H1 (cell line): ENCODE measurements at regions not wholly inside any gene's neighbourhood (a gene's known extent, or its start where the extent isn't known, plus 50 kb on each side); places are given as distances from the start of the nearest gene placed in this dataset.

Experiments
- CTCF ChIA-PET: fragments of 300-600 bp; sonication (Branson Sonifier 250); formaldehyde crosslinking; loops from one replicate; lab custom pipeline; 2021; ENCODE audit not compliant: partially characterized antibody; lab: Charles Lee
- POLR2A ChIA-PET: fragments of 300-600 bp; sonication (Branson Sonifier 250); formaldehyde crosslinking; loops from one replicate; lab custom pipeline; 2021; ENCODE audit warnings: inconsistent platforms; ENCODE audit not compliant: partially characterized antibody; lab: Charles Lee
- DNase-seq, 2 experiments: peaks; one replicate each; pipeline versions ENCODE4 v3.0.0 to v3.0.0-alpha.2; 2010 to 2022; ENCODE audit warnings: low spot score in 2 of 2, low read depth in 1 of 2, mixed read lengths in 1 of 2
- FAIRE-seq: peaks from 2 replicates; lab custom pipeline; 2011; peaks lifted over from hg19 to GRCh38; lab: Jason Lieb, UNC
- H2AFZ ChIP-seq: 2 replicates; pipeline ENCODE4 v1.8.1; 2012; ENCODE audit warnings: low read length, inconsistent platforms
- H2AK5ac ChIP-seq: 2 replicates; pipeline ENCODE4 v1.6.1; 2013; ENCODE audit warnings: low read depth, low read length
- H2BK120ac ChIP-seq: replicated peaks from 2 replicates; pipeline ENCODE3; 2013; ENCODE audit warnings: low read depth, low read length, inconsistent platforms
- H2BK12ac ChIP-seq: 2 replicates; pipeline ENCODE4 v1.6.1; 2013; ENCODE audit warnings: low read depth, low read length
- H2BK15ac ChIP-seq: 2 replicates; pipeline ENCODE4 v1.6.1; 2013; ENCODE audit warnings: low read length
- H2BK20ac ChIP-seq: 2 replicates; pipeline ENCODE4 v1.6.1; 2013; ENCODE audit warnings: low read length
- H2BK5ac ChIP-seq: 2 replicates; pipeline ENCODE4 v1.6.1; 2013; ENCODE audit warnings: low read depth, low read length
- H3K14ac ChIP-seq: 2 replicates; pipeline ENCODE4 v1.6.1; 2013; ENCODE audit warnings: inconsistent platforms; ENCODE audit not compliant: insufficient read length
- H3K18ac ChIP-seq: 2 replicates; pipeline ENCODE4 v1.6.1; 2013; ENCODE audit warnings: low read length; ENCODE audit errors: extremely low read depth
- H3K23ac ChIP-seq: 2 replicates; pipeline ENCODE4 v1.6.1; 2013; ENCODE audit warnings: inconsistent platforms; ENCODE audit not compliant: insufficient read length
- H3K23me2 ChIP-seq: 2 replicates; pipeline ENCODE4 v1.6.1; 2013; ENCODE audit warnings: low read depth, low read length
- H3K27ac ChIP-seq: 2 replicates; pipeline ENCODE4 v1.6.1; 2011; ENCODE audit warnings: low read depth, low read length, inconsistent platforms
- H3K27me3 ChIP-seq, 4 experiments: replicated peaks in 1 of 4; 1 replicate in 1 of 4; 2 replicates in 3 of 4; pipeline versions ENCODE4 v1.6.1 to v1.8.1; 2011 to 2013; ENCODE audit warnings: low read length in 3 of 4, mild to moderate bottlenecking in 3 of 4, inconsistent platforms in 2 of 4, mixed read lengths in 2 of 4, moderate library complexity in 1 of 4; ENCODE audit not compliant: control insufficient read depth in 3 of 4, insufficient read depth in 3 of 4; ENCODE audit errors: extremely low read depth in 1 of 4
- H3K36me3 ChIP-seq, 4 experiments: 2 replicates each; pipeline versions ENCODE4 v1.6.1 to v1.8.1; 2011 to 2013; ENCODE audit warnings: mild to moderate bottlenecking in 4 of 4, low read length in 3 of 4, moderate library complexity in 2 of 4, control low read depth in 1 of 4, inconsistent platforms in 1 of 4; ENCODE audit not compliant: insufficient read depth in 4 of 4, control insufficient read depth in 2 of 4
- H3K4ac ChIP-seq: replicated peaks from 2 replicates; pipeline ENCODE3; 2013; ENCODE audit warnings: low read length, low read depth, mixed read lengths, inconsistent platforms; ENCODE audit not compliant: insufficient read length
- H3K4me1 ChIP-seq, 4 experiments: replicated peaks in 1 of 4; 1 replicate in 1 of 4; 2 replicates in 3 of 4; pipeline versions ENCODE4 v1.6.1 to v1.8.1; 2011 to 2013; ENCODE audit warnings: low read length in 3 of 4, inconsistent platforms in 2 of 4, mixed read lengths in 1 of 4; ENCODE audit not compliant: insufficient read depth in 4 of 4, control insufficient read depth in 3 of 4
- H3K4me2 ChIP-seq, 2 experiments: 2 replicates each; pipeline versions ENCODE4 v1.6.1 to v1.8.1; 2011 to 2013; ENCODE audit warnings: low read depth in 2 of 2, low read length in 2 of 2, control low read depth in 1 of 2, inconsistent platforms in 1 of 2, mild to moderate bottlenecking in 1 of 2; ENCODE audit not compliant: insufficient read depth in 1 of 2
- H3K4me3 ChIP-seq, 4 experiments: fragments of 200-600, 300-600 bp in 1 of 4; sonication (generic), shearing (Covaris generic), sonication (Bioruptor Twin) in 1 of 4; 2 replicates each; pipeline versions ENCODE4 v1.5.1 to v1.8.1; 2011 to 2016; ENCODE audit warnings: low read length in 4 of 4, low read depth in 3 of 4, control low read depth in 2 of 4, inconsistent platforms in 2 of 4, mild to moderate bottlenecking in 2 of 4, mixed read lengths in 1 of 4, moderate library complexity in 1 of 4; ENCODE audit not compliant: insufficient read depth in 2 of 4; ENCODE audit errors: extremely low read depth in 1 of 4
- H3K56ac ChIP-seq: replicated peaks from 2 replicates; pipeline ENCODE3; 2013; ENCODE audit warnings: low read depth, mild to moderate bottlenecking, mixed read lengths, low read length, inconsistent platforms; ENCODE audit not compliant: insufficient read length
- H3K79me1 ChIP-seq: 2 replicates; pipeline ENCODE4 v1.6.1; 2013; ENCODE audit warnings: low read depth, low read length, control low read depth
- H3K79me2 ChIP-seq, 2 experiments: 2 replicates each; pipeline versions ENCODE4 v1.6.1 to v1.8.1; 2012 to 2013; ENCODE audit warnings: low read length in 2 of 2, mild to moderate bottlenecking in 2 of 2, inconsistent platforms in 1 of 2; ENCODE audit not compliant: insufficient read depth in 2 of 2, control insufficient read depth in 1 of 2
- H3K9ac ChIP-seq, 4 experiments: replicated peaks in 1 of 4; 1 replicate in 1 of 4; 2 replicates in 3 of 4; pipeline versions ENCODE4 v1.6.1 to v1.8.1; 2011 to 2013; ENCODE audit warnings: low read depth in 3 of 4, low read length in 3 of 4, control low read depth in 2 of 4, mild to moderate bottlenecking in 2 of 4, moderate library complexity in 2 of 4, inconsistent platforms in 1 of 4; ENCODE audit errors: extremely low read depth in 1 of 4
- H3K9me3 ChIP-seq, 2 experiments: 2 replicates each; pipeline versions ENCODE4 v1.6.1 to v1.8.1; 2012 to 2013; ENCODE audit warnings: mild to moderate bottlenecking in 2 of 2, moderate library complexity in 2 of 2, control low read depth in 1 of 2, inconsistent platforms in 1 of 2, low read depth in 1 of 2, low read length in 1 of 2, mixed read lengths in 1 of 2; ENCODE audit not compliant: insufficient read depth in 2 of 2
- H4K20me1 ChIP-seq, 2 experiments: replicated peaks in 1 of 2; 2 replicates each; pipeline versions ENCODE3 to v1.8.1; 2011 to 2013; ENCODE audit warnings: inconsistent platforms in 2 of 2, low read length in 2 of 2, mild to moderate bottlenecking in 1 of 2; ENCODE audit not compliant: insufficient read depth in 2 of 2, control insufficient read depth in 1 of 2
- H4K5ac ChIP-seq: 2 replicates; pipeline ENCODE4 v1.6.1; 2013; ENCODE audit warnings: low read length, low read depth, mixed read lengths, inconsistent platforms; ENCODE audit not compliant: insufficient read length
- H4K8ac ChIP-seq: 2 replicates; pipeline ENCODE4 v1.8.0; 2013; ENCODE audit warnings: mild to moderate bottlenecking, moderate library complexity, low read length, inconsistent platforms; ENCODE audit not compliant: insufficient read depth; ENCODE audit errors: extremely low read depth
- H4K91ac ChIP-seq: replicated peaks from 2 replicates; pipeline ENCODE3; 2013; ENCODE audit warnings: low read length, mixed read lengths, inconsistent platforms; ENCODE audit not compliant: insufficient read length
- ASH2L ChIP-seq: fragments of 200-600, 300-600 bp; sonication (generic); IDR thresholded peaks from one replicate; pipeline ENCODE4 v1.7.1; 2017; ENCODE audit warnings: low read length
- BCL11A ChIP-seq, 2 experiments: IDR thresholded peaks; one replicate each; pipeline ENCODE4 v1.6.1; 2011; ENCODE audit warnings: low read depth in 2 of 2, low read length in 2 of 2, mild to moderate bottlenecking in 2 of 2
- CREB1 ChIP-seq: IDR thresholded peaks from 2 replicates; pipeline ENCODE4 v1.6.1; 2012; ENCODE audit warnings: inconsistent platforms
- EZH2 ChIP-seq: fragments of 200-600 bp; sonication (generic); IDR thresholded peaks from 2 replicates; pipeline ENCODE4 v1.7.1; 2012; ENCODE audit warnings: low read depth, mild to moderate bottlenecking, moderate library complexity, low read length, inconsistent platforms; ENCODE audit not compliant: severe bottlenecking
- KDM5A ChIP-seq: fragments of 200-600 bp; IDR thresholded peaks from 2 replicates; pipeline ENCODE4 v1.7.1; 2012; ENCODE audit warnings: mild to moderate bottlenecking, low read length, inconsistent platforms, mixed read lengths
- PHF8 ChIP-seq: fragments of 200-600 bp; sonication (generic); conservative IDR thresholded peaks from 2 replicates; pipeline ENCODE4 v1.7.1; 2012; ENCODE audit warnings: low read depth, mild to moderate bottlenecking, inconsistent platforms, low read length, moderate library complexity
- POLR2A ChIP-seq, 2 experiments: IDR thresholded peaks; 1 replicate in 1 of 2; 2 replicates in 1 of 2; pipeline ENCODE4 v1.6.1; 2011; ENCODE audit warnings: low read depth in 2 of 2, low read length in 2 of 2, mild to moderate bottlenecking in 2 of 2; ENCODE audit errors: control extremely low read depth in 1 of 2
- RXRA ChIP-seq: IDR thresholded peaks from 2 replicates; pipeline ENCODE4 v1.6.1; 2011; ENCODE audit warnings: low read depth, mild to moderate bottlenecking, low read length, moderate library complexity; ENCODE audit not compliant: insufficient read depth
- SIRT6 ChIP-seq: IDR thresholded peaks from one replicate; pipeline ENCODE4 v1.7.1; 2012; ENCODE audit warnings: low read length, inconsistent platforms
- SRF ChIP-seq: IDR thresholded peaks from 2 replicates; pipeline ENCODE4 v1.6.1; 2011; ENCODE audit warnings: mild to moderate bottlenecking, low read depth, low read length, moderate library complexity
- TAF7 ChIP-seq: optimal IDR thresholded peaks from 2 replicates; pipeline ENCODE3; 2011; ENCODE audit warnings: low read depth, mild to moderate bottlenecking, inconsistent platforms, low read length, moderate library complexity, borderline replicate concordance
- YY1 ChIP-seq: IDR thresholded peaks from 2 replicates; pipeline ENCODE4 v1.6.1; 2011; ENCODE audit warnings: low read depth, mild to moderate bottlenecking, low read length
- WGBS, 2 experiments: shearing (Covaris generic) in 1 of 2; methylation state at CpG; one replicate each; pipeline versions ENCODE4 v1.1.6 to v1.1.7; 2013 to 2015; ENCODE audit warnings: low lambda C conversion rate in 2 of 2, mixed read lengths in 2 of 2, inconsistent platforms in 1 of 2, low coverage in 1 of 2, missing lambda C conversion rate in 1 of 2; ENCODE audit not compliant: insufficient replicate concordance in 2 of 2, insufficient coverage in 1 of 2, insufficient read length in 1 of 2; ENCODE audit errors: extremely low coverage in 1 of 2, missing lambda C conversion rate in 1 of 2; 5-methylcytosine and 5-hydroxymethylcytosine counted together
- TF ChIP-seq, protein P1 (sequence below): IDR thresholded peaks from 2 replicates; pipeline ENCODE4 v1.6.1; 2012; ENCODE audit warnings: inconsistent platforms
- TF ChIP-seq, protein P2 (sequence below): IDR thresholded peaks from 2 replicates; pipeline ENCODE4 v1.6.1; 2011; ENCODE audit warnings: low read length, improper control_type of control experiment

DNA sequence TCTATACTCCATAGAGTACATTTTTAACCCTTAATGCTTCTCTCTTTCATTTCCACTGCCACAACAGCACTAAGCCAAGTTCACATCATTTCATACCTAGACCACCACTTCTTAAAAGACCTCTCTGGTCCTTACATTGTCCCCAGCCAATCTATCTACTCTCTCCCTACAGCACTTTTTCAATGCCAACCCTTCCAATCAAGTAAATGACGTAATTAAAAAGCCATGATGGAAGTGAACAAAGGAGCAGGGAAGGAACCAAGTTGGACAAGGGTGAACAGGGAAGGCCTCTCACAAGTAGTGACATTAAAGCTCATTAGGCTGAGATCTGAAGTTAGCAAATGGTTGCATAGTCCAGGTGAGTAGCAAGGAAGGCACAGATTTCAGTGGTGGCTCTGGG is 195.1 kb upstream of the CCDC150 start:
- H4K20me1 ChIP-seq: no peaks in the 10 kb centered on the region
- no peaks in the 10 kb centered on the region for H3K79me1 ChIP-seq
- H3K79me2 ChIP-seq: no peaks in the 10 kb centered on the region
- H3K4me2 ChIP-seq: no peak overlapping the region
- no peak overlapping the region for H3K27ac ChIP-seq
- no peaks in the 10 kb centered on the region for H3K27me3 ChIP-seq
- POLR2A ChIA-PET: no interaction called here
- no peaks in the 10 kb centered on the region for H3K4me1 ChIP-seq
- no peak overlapping the region for H2AK5ac ChIP-seq
- no peak overlapping the region for H3K18ac ChIP-seq
- FAIRE-seq (no peak), DNase-seq (no peak)
- no peak overlapping the region for H3K14ac ChIP-seq
- H3K9ac ChIP-seq: no peak overlapping the region
- H3K9me3 ChIP-seq: no peaks in the 10 kb centered on the region
- CTCF ChIA-PET: interaction anchor here (0.6 to 3.5 kb wide), 3 partner anchors 10 to 367 kb away, joined by 3 to 14 read pairs (median 3); no protein-coding TSS in a partner anchor
- H2BK15ac ChIP-seq: no peak overlapping the region
- H2BK120ac ChIP-seq: no peak overlapping the region
- H2BK5ac ChIP-seq: no peak overlapping the region
- no peak overlapping the region for H4K8ac ChIP-seq
- no peak overlapping the region for H3K4ac ChIP-seq
- H2BK12ac ChIP-seq: no peak overlapping the region
- no peak overlapping the region for H3K56ac ChIP-seq
- 85% methylated on average over 1 of the region's 1 CpG; no CpG with 5 or more reads in 1 of the 2 experiments for WGBS, 2 experiments
- no peak overlapping the region for H4K5ac ChIP-seq
- H3K4me3 ChIP-seq: no peak overlapping the region
- no peaks in the 10 kb centered on the region for H3K36me3 ChIP-seq
- no peak overlapping the region for H2BK20ac ChIP-seq
- no peak overlapping the region for H3K23ac ChIP-seq
- no peak overlapping the region for H2AFZ ChIP-seq
- no peaks in the 10 kb centered on the region for H3K23me2 ChIP-seq
- no peak overlapping the region for H4K91ac ChIP-seq
- TF ChIP-seq BCL11A (IDR thresholded peaks at IDR 0.05; ENCODE audit: low read depth in 2 of 2, low read length in 2 of 2) (no peak), YY1 (no peak), SIRT6 (no peak), POLR2A (IDR thresholded peaks at IDR 0.05; ENCODE audit: control extremely low read depth in 1 of 2, low read depth in 2 of 2, low read length in 2 of 2) (no peak), RXRA (no peak), CREB1 (no peak), EZH2 (no peak), KDM5A (no peak), ASH2L (no peak), SRF (no peak), PHF8 (no peak), TAF7 (no peak)
- TF ChIP-seq, protein P1, sequence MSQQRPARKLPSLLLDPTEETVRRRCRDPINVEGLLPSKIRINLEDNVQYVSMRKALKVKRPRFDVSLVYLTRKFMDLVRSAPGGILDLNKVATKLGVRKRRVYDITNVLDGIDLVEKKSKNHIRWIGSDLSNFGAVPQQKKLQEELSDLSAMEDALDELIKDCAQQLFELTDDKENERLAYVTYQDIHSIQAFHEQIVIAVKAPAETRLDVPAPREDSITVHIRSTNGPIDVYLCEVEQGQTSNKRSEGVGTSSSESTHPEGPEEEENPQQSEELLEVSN: no peak
- TF ChIP-seq, protein P2, sequence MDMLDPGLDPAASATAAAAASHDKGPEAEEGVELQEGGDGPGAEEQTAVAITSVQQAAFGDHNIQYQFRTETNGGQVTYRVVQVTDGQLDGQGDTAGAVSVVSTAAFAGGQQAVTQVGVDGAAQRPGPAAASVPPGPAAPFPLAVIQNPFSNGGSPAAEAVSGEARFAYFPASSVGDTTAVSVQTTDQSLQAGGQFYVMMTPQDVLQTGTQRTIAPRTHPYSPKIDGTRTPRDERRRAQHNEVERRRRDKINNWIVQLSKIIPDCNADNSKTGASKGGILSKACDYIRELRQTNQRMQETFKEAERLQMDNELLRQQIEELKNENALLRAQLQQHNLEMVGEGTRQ: no peak
